OCI-LY1 (cell line): ENCODE measurements at regions not wholly inside any gene's neighbourhood (a gene's known extent, or its start where the extent isn't known, plus 50 kb on each side); places are given as distances from the start of the nearest gene placed in this dataset.

Experiments used
- H2AFZ ChIP-seq: fragments of 200-600 bp; sonication (generic), shearing (Covaris generic); 2 replicates; pipeline ENCODE4 v1.6.0; 2014; ENCODE audit warnings: antibody characterized with exemption, mild to moderate bottlenecking, low read length
- H3F3A ChIP-seq: fragments of 200-600 bp; sonication (generic), shearing (Covaris generic); 2 replicates; pipeline ENCODE4 v1.6.0; 2014; ENCODE audit warnings: mild to moderate bottlenecking, antibody characterized with exemption, low read length, moderate library complexity; ENCODE audit not compliant: insufficient read depth
- H3K27ac ChIP-seq: fragments of 200-600 bp; sonication (generic); 2 replicates; pipeline ENCODE4 v1.5.1; 2014; ENCODE audit warnings: low read length, mixed run types, mild to moderate bottlenecking, low read depth; ENCODE audit not compliant: poor library complexity, severe bottlenecking
- H3K27me3 ChIP-seq: fragments of 200-600 bp; sonication (generic); 2 replicates; pipeline ENCODE4 v1.6.0; 2014; ENCODE audit warnings: antibody characterized with exemption, mild to moderate bottlenecking, low read length, moderate library complexity; ENCODE audit not compliant: insufficient read depth
- H3K36me3 ChIP-seq: fragments of 200-600 bp; sonication (generic); 2 replicates; pipeline ENCODE4 v1.6.1; 2014; ENCODE audit warnings: mild to moderate bottlenecking, antibody characterized with exemption, low read length, moderate library complexity, mixed read lengths; ENCODE audit not compliant: insufficient read depth
- H3K4me1 ChIP-seq: fragments of 200-600 bp; sonication (generic); 2 replicates; pipeline ENCODE4 v1.5.1; 2014; ENCODE audit warnings: mild to moderate bottlenecking, low read length, moderate library complexity; ENCODE audit not compliant: insufficient read depth, severe bottlenecking
- H3K4me2 ChIP-seq: fragments of 200-600 bp; sonication (generic), shearing (Covaris generic); 2 replicates; pipeline ENCODE4 v1.6.1; 2014; ENCODE audit warnings: low read length
- H3K4me3 ChIP-seq: fragments of 200-600 bp; sonication (generic); 2 replicates; pipeline ENCODE4 v1.5.1; 2014; ENCODE audit warnings: low read length, low read depth, mild to moderate bottlenecking, mixed read lengths; ENCODE audit not compliant: poor library complexity, severe bottlenecking
- H3K79me2 ChIP-seq: fragments of 200-600 bp; shearing (Covaris generic); 2 replicates; pipeline ENCODE4 v1.6.1; 2016; ENCODE audit warnings: mixed run types, low read length, mixed read lengths; ENCODE audit not compliant: insufficient read depth
- H3K9ac ChIP-seq: fragments of 200-600 bp; sonication (generic), shearing (Covaris generic); 2 replicates; pipeline ENCODE4 v1.6.1; 2014; ENCODE audit warnings: mild to moderate bottlenecking, low read length, mixed read lengths
- H3K9me2 ChIP-seq: fragments of 200-600 bp; sonication (generic), shearing (Covaris generic); 2 replicates; pipeline ENCODE4 v1.6.1; 2014; ENCODE audit warnings: low read depth, mild to moderate bottlenecking, low read length, mixed read lengths
- H3K9me3 ChIP-seq: fragments of 200-600 bp; shearing (Covaris generic); 2 replicates; pipeline ENCODE4 v1.6.1; 2014; ENCODE audit warnings: low read length, mixed read lengths
- H4K20me1 ChIP-seq: fragments of 200-600 bp; sonication (generic), shearing (Covaris generic); 2 replicates; pipeline ENCODE4 v1.6.0; 2016; ENCODE audit warnings: mild to moderate bottlenecking, low read length; ENCODE audit not compliant: insufficient read depth
- CTCF ChIP-seq: fragments of 200-600 bp; sonication (generic), shearing (Covaris generic); IDR thresholded peaks from 2 replicates; pipeline ENCODE4 v1.5.1; 2017; ENCODE audit warnings: mild to moderate bottlenecking, antibody characterized with exemption, low read length, moderate library complexity, mixed read lengths
- EZH2 ChIP-seq: fragments of 200-600 bp; sonication (generic), shearing (Covaris generic); IDR thresholded peaks from 2 replicates; pipeline ENCODE4 v1.8.0; 2017; ENCODE audit warnings: borderline replicate concordance, mixed run types, mild to moderate bottlenecking, antibody characterized with exemption, low read length, moderate library complexity, mixed read lengths

GRCh38 chr14:104475802-104476201, 103.8 kb upstream of the C14orf180 start:
- H3K27ac ChIP-seq, result no peak overlapping the region
- no peaks in the 10 kb centered on the region for H4K20me1 ChIP-seq

GRCh38 chr14:104476437-104476836, 103.1 kb upstream of the C14orf180 start:
- H3K27ac ChIP-seq, result no peak overlapping the region
- no peaks in the 10 kb centered on the region for H3F3A ChIP-seq
- H3K79me2 ChIP-seq, result no peaks in the 10 kb centered on the region

More at GRCh38 chr14:104475802-104476201, 103.8 kb upstream of the C14orf180 start:
- no peaks in the 10 kb centered on the region for H3K79me2 ChIP-seq
- no peaks in the 10 kb centered on the region for H3F3A ChIP-seq
- H3K4me1 ChIP-seq, result no peaks in the 10 kb centered on the region
- H3K4me3 ChIP-seq, result no peak overlapping the region
- H3K27me3 ChIP-seq, result 0 out of 2 replicates have a peak, but pooled peaks cover 2% of the 10 kb centered on the region
- no peaks in the 10 kb centered on the region for H3K9me3 ChIP-seq
- no peak overlapping the region for H2AFZ ChIP-seq
- no peak overlapping the region for H3K9ac ChIP-seq
- H3K4me2 ChIP-seq, result no peak overlapping the region
- TF ChIP-seq CTCF (no peak), EZH2 (no peak)
- no peaks in the 10 kb centered on the region for H3K36me3 ChIP-seq
- no peaks in the 10 kb centered on the region for H3K9me2 ChIP-seq

GRCh38 chr14:104477117-104477623, 102.4 kb upstream of the C14orf180 start:
- Histone ChIP-seq H3K9me3 (peaks cover 6% of the 10 kb centered on the region; the same call in 1 of the 2 replicates), H3F3A (no peaks in the 10 kb centered on the region), H3K79me2 (no peaks in the 10 kb centered on the region), H3K36me3 (no peaks in the 10 kb centered on the region), H2AFZ (no peak overlapping the region), H3K9ac (no peak overlapping the region), H4K20me1 (no peaks in the 10 kb centered on the region), H3K4me3 (no peak overlapping the region), H3K4me1 (no peaks in the 10 kb centered on the region), H3K4me2 (no peak overlapping the region), H3K9me2 (no peaks in the 10 kb centered on the region), H3K27me3 (peaks cover 5% of the 10 kb centered on the region; the same call in 1 of the 2 replicates), H3K27ac (no peak overlapping the region)
- TF ChIP-seq EZH2 (no peak), CTCF (no peak)

More at GRCh38 chr14:104476437-104476836, 103.1 kb upstream of the C14orf180 start:
- no peaks in the 10 kb centered on the region for H4K20me1 ChIP-seq
- no peak overlapping the region for H3K4me3 ChIP-seq
- no peaks in the 10 kb centered on the region for H3K36me3 ChIP-seq
- peaks cover 2% of the 10 kb centered on the region; the same call in 1 of the 2 replicates for H3K9me3 ChIP-seq
- H3K4me2 ChIP-seq, result no peak overlapping the region
- no peaks in the 10 kb centered on the region for H3K9me2 ChIP-seq
- peaks cover 5% of the 10 kb centered on the region; the same call in 1 of the 2 replicates for H3K27me3 ChIP-seq
- TF ChIP-seq EZH2 (no peak), CTCF (no peak)
- no peak overlapping the region for H2AFZ ChIP-seq
- no peaks in the 10 kb centered on the region for H3K4me1 ChIP-seq
- H3K9ac ChIP-seq, result no peak overlapping the region
